ENCODE measurements at regions not wholly inside any gene's neighbourhood (a gene's known extent, or its start where the extent isn't known, plus 50 kb on each side); places are given as distances from the start of the nearest gene placed in this dataset.

GRCh38 chr18:29191263-29191662 lies 1014.3 kb upstream of the CDH2 start:
- intact Hi-C loops (cut with DNase I), result no loop called here
- peak; percentile 5 for TF ChIP-seq CTCF (IDR thresholded peaks at IDR 0.05; ENCODE audit: borderline replicate concordance, extremely low read depth, insufficient read depth)
- Histone ChIP-seq H3K4me1 (ENCODE audit: control insufficient read depth in 2 of 3, insufficient read depth in 2 of 3, low read depth in 1 of 3, low read length in 3 of 3) (no peaks in the 10 kb centered on the region), H3K9me3 (ENCODE audit: control insufficient read depth in 2 of 3, insufficient read depth in 1 of 3, low read length in 3 of 3) (no peaks in the 10 kb centered on the region), H3K36me3 (ENCODE audit: control insufficient read depth in 2 of 3, insufficient read depth in 3 of 3, low read length in 3 of 3) (no peaks in the 10 kb centered on the region), H3K9ac (ENCODE audit: low read length in 3 of 3) (no peak overlapping the region), H3K27ac (ENCODE audit: low read depth in 2 of 2, low read length in 2 of 2) (no peak overlapping the region), H3K4me3 (ENCODE audit: low read length in 3 of 3) (no peak overlapping the region), H3K27me3 (ENCODE audit: control insufficient read depth, insufficient read depth, low read length) (no peaks in the 10 kb centered on the region)
- DNase-seq (peak in 1 of 5 donors; percentile 3), FAIRE-seq (no peak)

GRCh38 chr18:29188760-29189159 lies 1011.8 kb upstream of the CDH2 start:
- no peaks in the 10 kb centered on the region for H3K27me3 ChIP-seq (ENCODE audit: control insufficient read depth, insufficient read depth, low read length)
- H3K9me3 ChIP-seq (ENCODE audit: control insufficient read depth in 2 of 3, insufficient read depth in 1 of 3, low read length in 3 of 3), result no peaks in the 10 kb centered on the region
- H3K9ac ChIP-seq (ENCODE audit: low read length in 3 of 3), result no peak overlapping the region
- H3K4me3 ChIP-seq (ENCODE audit: low read length in 3 of 3), result no peak overlapping the region
- H3K4me1 ChIP-seq (ENCODE audit: control insufficient read depth in 2 of 3, insufficient read depth in 2 of 3, low read depth in 1 of 3, low read length in 3 of 3), result no peaks in the 10 kb centered on the region
- intact Hi-C loops (cut with DNase I), result loop anchor here (10.0 kb wide), 1 partner anchor 846 kb away; no protein-coding TSS in a partner anchor
- H3K27ac ChIP-seq (ENCODE audit: low read depth in 2 of 2, low read length in 2 of 2), result no peak overlapping the region
- DNase-seq, result no peak
- FAIRE-seq, result no peak
- TF ChIP-seq CTCF (IDR thresholded peaks at IDR 0.05; ENCODE audit: borderline replicate concordance, extremely low read depth, insufficient read depth), result no peak
- no peaks in the 10 kb centered on the region for H3K36me3 ChIP-seq (ENCODE audit: control insufficient read depth in 2 of 3, insufficient read depth in 3 of 3, low read length in 3 of 3)

- H3K4me1 ChIP-seq (ENCODE audit: control insufficient read depth in 2 of 3, insufficient read depth in 2 of 3, low read depth in 1 of 3, low read length in 3 of 3), result no peaks in the 10 kb centered on the region
- FAIRE-seq (no peak), DNase-seq (no peak)
- H3K9ac ChIP-seq (ENCODE audit: low read length in 3 of 3), result no peak overlapping the region
- H3K36me3 ChIP-seq (ENCODE audit: control insufficient read depth in 2 of 3, insufficient read depth in 3 of 3, low read length in 3 of 3), result no peaks in the 10 kb centered on the region
- no peak for TF ChIP-seq CTCF (IDR thresholded peaks at IDR 0.05; ENCODE audit: borderline replicate concordance, extremely low read depth, insufficient read depth)
- H3K4me3 ChIP-seq (ENCODE audit: low read length in 3 of 3), result no peak overlapping the region
- no peaks in the 10 kb centered on the region for H3K9me3 ChIP-seq (ENCODE audit: control insufficient read depth in 2 of 3, insufficient read depth in 1 of 3, low read length in 3 of 3)
- intact Hi-C loops (cut with DNase I), result loop anchor here (10.0 kb wide), 1 partner anchor 849 kb away; no protein-coding TSS in a partner anchor
- no peaks in the 10 kb centered on the region for H3K27me3 ChIP-seq (ENCODE audit: control insufficient read depth, insufficient read depth, low read length)
- H3K27ac ChIP-seq (ENCODE audit: low read depth in 2 of 2, low read length in 2 of 2), result no peak overlapping the region
Observed at GRCh38 chr18:29185801-29186200, 1008.9 kb upstream of the CDH2 start.

GRCh38 chr18:29184654-29185053 lies 1007.7 kb upstream of the CDH2 start:
- H3K9me3 ChIP-seq (ENCODE audit: control insufficient read depth in 2 of 3, insufficient read depth in 1 of 3, low read length in 3 of 3), result no peaks in the 10 kb centered on the region
- no peaks in the 10 kb centered on the region for H3K36me3 ChIP-seq (ENCODE audit: control insufficient read depth in 2 of 3, insufficient read depth in 3 of 3, low read length in 3 of 3)
- no peak overlapping the region for H3K9ac ChIP-seq (ENCODE audit: low read length in 3 of 3)
- no peak for FAIRE-seq
- H3K27me3 ChIP-seq (ENCODE audit: control insufficient read depth, insufficient read depth, low read length), result no peaks in the 10 kb centered on the region
- no peak for DNase-seq
- no peak overlapping the region for H3K4me3 ChIP-seq (ENCODE audit: low read length in 3 of 3)
- H3K27ac ChIP-seq (ENCODE audit: low read depth in 2 of 2, low read length in 2 of 2), result no peak overlapping the region
- no peaks in the 10 kb centered on the region for H3K4me1 ChIP-seq (ENCODE audit: control insufficient read depth in 2 of 3, insufficient read depth in 2 of 3, low read depth in 1 of 3, low read length in 3 of 3)
- intact Hi-C loops (cut with DNase I), result loop anchor here (10.0 kb wide), 1 partner anchor 850 kb away; no protein-coding TSS in a partner anchor
- no peak for TF ChIP-seq CTCF (IDR thresholded peaks at IDR 0.05; ENCODE audit: borderline replicate concordance, extremely low read depth, insufficient read depth)
